Body of pancreas (tissue), 4 donors: ENCODE measurements at regions not wholly inside any gene's neighbourhood (a gene's known extent, or its start where the extent isn't known, plus 50 kb on each side); places are given as distances from the start of the nearest gene placed in this dataset.

Experiments
- POLR2A ChIP-seq, 3 donors: fragments of 450-650 bp; IDR thresholded peaks; one replicate each; pipeline ENCODE4 v1.6.1; 2016; ENCODE audit warnings: antibody characterized with exemption in 3 of 3, mild to moderate bottlenecking in 2 of 3
- TF ChIP-seq, protein P1 (sequence below), 7 experiments: fragments of 450-650 bp in 4 of 7; fragments of 200-600 bp in 3 of 7; sonication (generic) in 3 of 7; IDR thresholded peaks; one replicate each; pipeline ENCODE4 v1.5.1; 2016 to 2019; ENCODE audit warnings: antibody characterized with exemption in 7 of 7

DNA sequence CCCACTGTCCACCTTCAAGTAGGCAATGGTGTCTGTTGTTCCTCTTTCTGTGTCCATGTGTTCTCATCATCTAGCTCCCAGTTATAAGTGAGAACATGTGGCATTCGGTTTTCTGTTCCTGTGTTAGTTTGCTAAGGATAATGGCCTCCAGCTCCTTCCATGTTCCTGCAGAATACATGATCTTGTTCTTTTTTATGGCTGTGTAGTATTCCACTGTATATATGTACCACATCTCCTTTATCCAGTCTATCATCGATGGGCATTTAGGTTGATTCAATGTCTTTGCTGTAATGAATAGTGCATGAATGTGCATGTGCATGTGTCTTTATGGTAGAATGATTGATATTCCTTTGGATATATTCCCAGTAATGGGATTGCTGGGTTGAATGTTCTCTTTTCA lies 123.3 kb upstream of the LHX5 start:
- TF ChIP-seq, protein P1, sequence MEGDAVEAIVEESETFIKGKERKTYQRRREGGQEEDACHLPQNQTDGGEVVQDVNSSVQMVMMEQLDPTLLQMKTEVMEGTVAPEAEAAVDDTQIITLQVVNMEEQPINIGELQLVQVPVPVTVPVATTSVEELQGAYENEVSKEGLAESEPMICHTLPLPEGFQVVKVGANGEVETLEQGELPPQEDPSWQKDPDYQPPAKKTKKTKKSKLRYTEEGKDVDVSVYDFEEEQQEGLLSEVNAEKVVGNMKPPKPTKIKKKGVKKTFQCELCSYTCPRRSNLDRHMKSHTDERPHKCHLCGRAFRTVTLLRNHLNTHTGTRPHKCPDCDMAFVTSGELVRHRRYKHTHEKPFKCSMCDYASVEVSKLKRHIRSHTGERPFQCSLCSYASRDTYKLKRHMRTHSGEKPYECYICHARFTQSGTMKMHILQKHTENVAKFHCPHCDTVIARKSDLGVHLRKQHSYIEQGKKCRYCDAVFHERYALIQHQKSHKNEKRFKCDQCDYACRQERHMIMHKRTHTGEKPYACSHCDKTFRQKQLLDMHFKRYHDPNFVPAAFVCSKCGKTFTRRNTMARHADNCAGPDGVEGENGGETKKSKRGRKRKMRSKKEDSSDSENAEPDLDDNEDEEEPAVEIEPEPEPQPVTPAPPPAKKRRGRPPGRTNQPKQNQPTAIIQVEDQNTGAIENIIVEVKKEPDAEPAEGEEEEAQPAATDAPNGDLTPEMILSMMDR (IDR thresholded peaks at IDR 0.05), result no peak
- TF ChIP-seq POLR2A (IDR thresholded peaks at IDR 0.05), result no peak
